ENCODE measurements at regions not wholly inside any gene's neighbourhood (a gene's known extent, or its start where the extent isn't known, plus 50 kb on each side); places are given as distances from the start of the nearest gene placed in this dataset.

DNA sequence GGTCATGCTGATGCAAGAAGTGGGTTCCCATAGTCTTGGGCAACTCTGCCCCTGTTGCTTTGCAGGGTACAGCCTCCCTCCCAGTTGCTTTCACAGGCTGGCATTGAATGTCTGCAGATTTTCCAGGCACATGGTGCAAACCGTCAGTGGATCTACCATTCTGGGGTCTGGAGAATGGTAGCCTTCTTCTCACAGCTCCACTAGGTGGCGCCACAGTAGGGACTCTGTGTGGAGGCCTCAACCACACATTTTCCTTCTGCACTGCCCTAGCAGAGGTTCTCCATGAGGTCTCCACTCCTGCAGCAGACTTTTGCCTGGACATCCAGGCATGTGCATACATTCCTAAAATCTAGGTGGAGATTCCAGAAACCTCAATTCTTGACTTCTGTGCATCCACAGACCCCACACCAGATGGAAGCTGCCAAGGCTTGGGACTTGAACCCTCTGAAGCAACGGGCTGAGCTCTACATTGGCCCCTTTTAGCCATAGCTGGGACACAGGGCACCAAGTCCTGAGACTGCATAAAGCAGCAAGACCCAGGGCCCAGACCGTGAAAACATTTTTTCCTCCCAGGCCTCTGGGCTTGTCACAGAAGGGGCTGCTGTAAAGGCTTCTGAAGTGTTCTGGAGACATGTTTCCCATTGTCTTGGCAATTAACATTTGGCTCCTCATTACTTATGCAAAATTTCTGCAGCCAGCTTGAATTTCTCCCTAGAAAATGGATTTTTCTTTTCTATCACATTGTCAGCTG lies 466.2 kb upstream of the PBX1 start:
- Histone ChIP-seq H3K27me3 (no peaks in the 10 kb centered on the region), H3K4me3 (no peak overlapping the region), H3K9me3 (no peaks in the 10 kb centered on the region), H3K4me1 (no peaks in the 10 kb centered on the region), H3K36me3 (no peaks in the 10 kb centered on the region), H3K27ac (no peak overlapping the region), H3K9ac (ENCODE audit: low read depth in 2 of 2, low read length in 2 of 2) (no peak overlapping the region)
- intact Hi-C loops (cut with DNase I), result no loop called here
- DNase-seq, result peak; percentile 26
- TF ChIP-seq, protein P1, sequence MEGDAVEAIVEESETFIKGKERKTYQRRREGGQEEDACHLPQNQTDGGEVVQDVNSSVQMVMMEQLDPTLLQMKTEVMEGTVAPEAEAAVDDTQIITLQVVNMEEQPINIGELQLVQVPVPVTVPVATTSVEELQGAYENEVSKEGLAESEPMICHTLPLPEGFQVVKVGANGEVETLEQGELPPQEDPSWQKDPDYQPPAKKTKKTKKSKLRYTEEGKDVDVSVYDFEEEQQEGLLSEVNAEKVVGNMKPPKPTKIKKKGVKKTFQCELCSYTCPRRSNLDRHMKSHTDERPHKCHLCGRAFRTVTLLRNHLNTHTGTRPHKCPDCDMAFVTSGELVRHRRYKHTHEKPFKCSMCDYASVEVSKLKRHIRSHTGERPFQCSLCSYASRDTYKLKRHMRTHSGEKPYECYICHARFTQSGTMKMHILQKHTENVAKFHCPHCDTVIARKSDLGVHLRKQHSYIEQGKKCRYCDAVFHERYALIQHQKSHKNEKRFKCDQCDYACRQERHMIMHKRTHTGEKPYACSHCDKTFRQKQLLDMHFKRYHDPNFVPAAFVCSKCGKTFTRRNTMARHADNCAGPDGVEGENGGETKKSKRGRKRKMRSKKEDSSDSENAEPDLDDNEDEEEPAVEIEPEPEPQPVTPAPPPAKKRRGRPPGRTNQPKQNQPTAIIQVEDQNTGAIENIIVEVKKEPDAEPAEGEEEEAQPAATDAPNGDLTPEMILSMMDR (IDR thresholded peaks at IDR 0.05), result no peak

DNA sequence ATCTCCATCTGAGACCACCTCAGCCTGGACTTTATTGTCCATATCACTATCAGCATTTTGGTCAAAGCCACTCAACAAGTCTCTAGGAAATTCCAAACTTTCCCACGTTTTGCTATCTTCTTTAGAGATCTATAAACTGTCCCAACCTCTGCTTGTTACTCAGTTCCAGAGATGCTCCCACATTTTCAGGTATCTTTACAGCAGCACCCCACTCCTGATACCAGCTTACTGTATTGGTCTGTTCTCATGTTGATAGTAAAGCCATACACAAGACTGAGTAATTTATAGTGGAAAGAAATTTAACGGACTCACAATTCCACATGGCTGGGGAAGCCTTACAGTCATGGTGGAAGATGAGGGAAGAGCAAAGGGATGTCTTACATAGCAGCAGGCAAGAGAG lies 465.4 kb upstream of the PBX1 start:
- Histone ChIP-seq H3K4me1 (no peaks in the 10 kb centered on the region), H3K27me3 (no peaks in the 10 kb centered on the region), H3K9me3 (no peaks in the 10 kb centered on the region), H3K4me3 (no peak overlapping the region), H3K9ac (ENCODE audit: low read depth in 2 of 2, low read length in 2 of 2) (no peak overlapping the region), H3K36me3 (no peaks in the 10 kb centered on the region), H3K27ac (no peak overlapping the region)
- intact Hi-C loops (cut with DNase I), result no loop called here
- DNase-seq, result no peak
- TF ChIP-seq, protein P1 (IDR thresholded peaks at IDR 0.05), result no peak

DNA sequence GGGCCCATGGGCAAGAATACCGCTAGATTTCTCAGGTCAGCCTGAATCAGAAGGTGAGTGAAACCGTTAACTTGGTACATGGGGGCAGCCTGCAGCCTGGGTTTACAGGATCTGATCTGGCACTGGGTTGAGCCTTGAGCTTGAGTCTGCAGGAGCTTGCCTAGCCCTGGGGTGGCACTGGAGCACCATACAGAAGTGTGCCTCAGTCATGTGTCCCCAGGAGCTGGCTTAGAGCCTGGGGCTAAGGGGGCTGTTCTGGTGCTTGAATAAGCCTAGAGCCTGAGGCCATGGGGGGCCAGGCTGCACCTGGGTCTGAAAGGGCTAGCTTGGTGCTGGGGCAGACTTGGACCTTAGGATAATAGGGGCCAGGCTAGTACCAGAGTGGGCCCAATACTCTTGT lies 457.2 kb upstream of the PBX1 start:
- intact Hi-C loops (cut with DNase I), result no loop called here

DNA sequence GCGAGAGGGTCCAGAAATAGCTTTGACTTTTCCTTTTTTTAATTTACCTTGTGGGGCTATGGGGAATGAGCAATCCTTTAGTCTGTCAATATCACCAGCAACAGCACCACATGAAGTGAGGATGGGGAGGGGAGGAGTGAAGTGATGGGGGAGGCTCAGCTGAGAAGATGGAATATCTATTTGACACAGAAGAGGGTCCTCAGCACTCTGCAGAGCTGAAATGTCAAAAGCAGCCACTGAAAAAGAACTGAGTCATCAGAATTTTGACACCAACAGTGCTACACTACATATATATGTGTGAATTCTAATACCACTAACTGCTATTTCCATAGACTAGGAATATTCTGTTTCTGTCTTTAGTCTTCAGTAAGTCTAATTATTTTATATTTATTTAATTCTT lies 427.0 kb upstream of the PBX1 start:
- TF ChIP-seq, protein P1 (IDR thresholded peaks at IDR 0.05), result no peak
- intact Hi-C loops (cut with DNase I), result no loop called here
- Histone ChIP-seq H3K27me3 (no peaks in the 10 kb centered on the region), H3K9ac (ENCODE audit: low read depth in 2 of 2, low read length in 2 of 2) (no peak overlapping the region), H3K4me1 (no peaks in the 10 kb centered on the region), H3K36me3 (no peaks in the 10 kb centered on the region), H3K27ac (no peak overlapping the region), H3K9me3 (no peaks in the 10 kb centered on the region), H3K4me3 (no peak overlapping the region)
- no peak for DNase-seq

More for the DNA sequence above, 457.2 kb upstream of the PBX1 start:
- Histone ChIP-seq H3K36me3 (no peaks in the 10 kb centered on the region), H3K9me3 (no peaks in the 10 kb centered on the region), H3K27me3 (no peaks in the 10 kb centered on the region), H3K4me1 (no peaks in the 10 kb centered on the region), H3K9ac (ENCODE audit: low read depth in 2 of 2, low read length in 2 of 2) (no peak overlapping the region), H3K27ac (no peak overlapping the region), H3K4me3 (no peak overlapping the region)
- TF ChIP-seq, protein P1 (IDR thresholded peaks at IDR 0.05), result no peak
- no peak for DNase-seq

DNA sequence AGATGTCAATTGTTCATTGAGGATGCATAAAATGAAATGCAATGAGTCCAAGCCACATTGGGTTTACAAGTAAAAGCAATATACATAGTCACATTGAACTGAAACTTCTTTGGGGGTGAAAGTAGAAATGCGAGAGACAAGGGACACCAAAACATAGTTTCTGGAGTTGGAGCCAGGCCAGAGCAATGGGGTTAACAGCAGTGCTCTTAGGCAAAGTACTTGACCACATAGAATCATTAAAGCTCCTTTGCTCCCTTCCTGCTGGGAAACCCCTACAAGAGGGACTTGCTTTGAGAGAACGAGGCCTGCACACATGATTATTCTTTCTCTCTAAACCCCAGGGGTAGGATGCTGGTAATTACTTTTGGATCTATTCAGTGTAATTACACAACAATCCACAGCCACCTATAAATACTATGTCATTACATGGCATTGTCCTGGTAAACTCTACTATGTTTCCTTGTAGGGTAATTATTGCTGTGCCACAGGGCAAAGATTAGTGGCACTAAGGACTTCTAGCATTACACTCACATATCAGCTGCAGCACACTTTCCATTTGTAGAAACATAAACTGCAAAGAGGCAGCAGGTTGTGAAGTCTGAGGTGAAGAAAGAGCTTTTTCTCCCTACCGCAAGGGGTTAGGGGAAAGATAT lies 421.6 kb upstream of the PBX1 start:
- intact Hi-C loops (cut with DNase I), result no loop called here
- H3K27ac ChIP-seq, result no peak overlapping the region
- TF ChIP-seq, protein P1 (IDR thresholded peaks at IDR 0.05), result no peak
- no peak overlapping the region for H3K9ac ChIP-seq (ENCODE audit: low read depth in 2 of 2, low read length in 2 of 2)
- no peaks in the 10 kb centered on the region for H3K36me3 ChIP-seq
- H3K27me3 ChIP-seq, result no peaks in the 10 kb centered on the region
- no peak overlapping the region for H3K4me3 ChIP-seq
- DNase-seq, result no peak
- H3K4me1 ChIP-seq, result no peaks in the 10 kb centered on the region
- H3K9me3 ChIP-seq, result no peaks in the 10 kb centered on the region
